Stimulated activated naive CD8-positive, alpha-beta T cell treated with anti-CD3 and anti-CD28 coated beads, Interleukin-15, Interleukin-2, amounts not matched to agents 100 U/mL and 50 U/mL, for 24 hours (primary cell): ENCODE measurements at regions not wholly inside any gene's neighbourhood (a gene's known extent, or its start where the extent isn't known, plus 50 kb on each side); places are given as distances from the start of the nearest gene placed in this dataset.
"Not testable (repeated sequence)": the region's sequence is repeated elsewhere in the genome, so short reads cannot be mapped to it uniquely, and the experiment has no call there.

Experiments used
- ATAC-seq: fragments of 150-1000 bp; cut with Tn5 transposase; one replicate; pipeline ENCODE4 v1.10.0; 2021
- DNase-seq: peaks from one replicate; pipeline ENCODE4 v3.0.0; 2021

DNA sequence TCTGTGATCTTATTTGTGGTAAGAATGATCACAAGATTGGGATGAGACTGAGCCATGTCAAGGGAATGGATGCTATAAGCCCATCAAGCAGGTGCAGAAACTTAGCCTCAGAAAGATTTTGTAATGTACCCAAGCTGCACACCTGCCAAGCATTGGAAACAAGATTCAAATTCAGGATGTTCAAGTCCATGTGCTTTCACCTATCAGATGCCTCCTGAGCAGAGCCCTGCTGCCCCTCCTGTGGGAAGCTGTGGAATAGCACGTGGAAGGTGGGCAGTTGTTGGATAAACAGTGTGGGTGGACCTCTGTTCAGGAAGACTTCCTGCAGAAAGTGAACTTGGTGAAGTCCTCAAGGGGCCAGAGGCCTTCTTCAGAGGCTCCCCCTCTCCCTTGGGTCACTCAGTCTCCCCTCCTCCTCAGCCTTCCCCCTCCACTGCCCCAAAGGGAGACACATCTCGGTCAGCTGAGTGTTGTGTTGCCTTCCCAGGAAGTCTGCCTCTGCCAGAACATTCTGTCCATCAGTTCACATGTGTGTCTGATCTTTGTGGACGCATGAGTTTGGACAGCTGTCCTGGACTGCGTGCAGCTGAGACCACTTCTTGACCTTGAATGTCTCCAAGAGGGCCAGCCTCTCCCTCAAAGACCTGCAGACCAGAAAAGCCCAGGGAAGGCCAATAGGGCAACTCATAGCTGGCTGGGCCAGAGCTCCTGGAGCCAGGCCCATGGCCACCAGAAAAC, 186.1 kb downstream of the INHBB start:
- no peak for ATAC-seq
- no peak for DNase-seq

- no peak for DNase-seq
- no peak for ATAC-seq
Measured at GRCh38 chr2:120533625-120534024, 187.7 kb downstream of the INHBB start.

GRCh38 chr2:120534457-120534856, 188.5 kb downstream of the INHBB start:
- ATAC-seq (no peak), DNase-seq (no peak)

GRCh38 chr2:120535081-120535480, 189.1 kb downstream of the INHBB start:
- ATAC-seq = no peak
- no peak for DNase-seq

GRCh38 chr2:120536141-120536540, 190.2 kb downstream of the INHBB start:
- ATAC-seq = no peak
- no peak for DNase-seq

DNA sequence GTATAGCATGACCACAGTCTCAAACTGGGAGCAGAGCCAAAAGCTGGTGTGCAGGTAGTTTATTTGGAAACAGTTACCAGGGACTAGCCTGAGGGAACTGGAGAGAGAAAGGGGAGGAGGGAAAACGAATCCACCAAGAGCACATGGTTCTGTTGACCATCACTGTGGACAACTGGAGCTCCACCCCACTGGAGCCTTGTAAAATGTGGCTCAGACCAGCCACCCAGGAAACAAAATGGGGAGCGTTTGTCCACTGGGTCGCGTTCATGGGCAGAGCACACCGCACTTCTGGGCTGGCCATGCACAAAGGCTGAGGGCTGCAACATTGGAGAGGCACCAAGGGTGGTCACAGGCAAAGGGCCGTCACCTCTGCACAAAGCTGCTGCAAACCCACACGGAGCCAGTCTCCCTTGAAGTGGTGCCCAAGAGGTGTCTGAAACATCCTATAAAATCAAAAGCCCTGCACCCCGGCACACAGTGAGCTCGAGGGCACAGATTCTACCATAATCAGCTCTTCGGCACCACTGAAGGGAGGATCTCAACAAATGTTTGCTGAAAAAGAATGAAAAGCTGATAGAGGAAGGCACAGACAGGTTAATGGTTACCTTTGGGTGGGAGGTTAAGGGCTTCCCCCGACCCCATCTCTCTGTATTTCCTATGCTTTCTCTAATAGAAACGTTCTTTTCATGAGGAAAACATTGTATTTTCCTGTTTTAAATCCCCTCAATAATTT, 192.9 kb downstream of the INHBB start:
- no peak for ATAC-seq
- DNase-seq = no peak

- DNase-seq (no peak), ATAC-seq (no peak)
Measured at GRCh38 chr2:120539424-120539936, 193.5 kb downstream of the INHBB start.

DNA sequence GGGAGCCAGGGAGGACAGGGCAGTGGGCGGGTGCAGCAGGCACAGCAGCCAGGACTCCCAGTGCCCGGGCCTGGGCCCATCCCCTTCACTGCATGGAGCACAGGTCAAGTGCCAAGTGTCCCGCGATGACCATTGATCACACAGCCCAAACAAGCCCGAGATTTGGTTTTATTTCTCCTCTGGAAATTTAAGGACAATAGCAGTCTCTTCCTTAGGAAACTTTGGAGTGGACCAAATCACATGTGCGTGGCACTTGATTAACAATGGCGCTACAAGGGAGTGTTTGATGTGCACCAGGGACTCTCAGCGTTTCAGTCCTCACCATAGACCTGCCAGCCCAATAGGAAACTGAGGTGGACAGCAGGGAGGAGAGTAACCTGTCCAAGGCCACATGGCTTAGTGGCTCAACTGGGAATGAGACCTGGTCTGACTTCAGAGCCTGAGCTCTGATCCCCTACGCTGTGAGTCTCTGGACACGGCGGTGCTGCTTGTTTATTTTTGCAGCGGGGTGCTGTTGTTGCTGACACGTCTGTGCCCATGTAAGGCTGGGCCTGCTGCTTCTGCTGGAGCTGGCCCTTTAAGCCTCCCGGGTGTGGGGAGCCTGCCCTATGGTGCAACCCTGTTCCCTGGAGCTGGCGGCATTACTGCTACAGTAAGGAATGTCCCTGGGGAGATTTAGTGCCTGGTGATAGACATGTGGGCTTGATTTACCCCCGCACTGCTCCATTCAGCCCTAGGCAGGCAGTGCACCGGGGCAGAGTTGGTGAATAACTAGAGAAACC, 194.2 kb downstream of the INHBB start:
- ATAC-seq = no peak
- no peak for DNase-seq

- DNase-seq = no peak
- no peak for ATAC-seq
Measured at GRCh38 chr2:120540719-120541552, 194.7 kb upstream of the GLI2 start.

DNA sequence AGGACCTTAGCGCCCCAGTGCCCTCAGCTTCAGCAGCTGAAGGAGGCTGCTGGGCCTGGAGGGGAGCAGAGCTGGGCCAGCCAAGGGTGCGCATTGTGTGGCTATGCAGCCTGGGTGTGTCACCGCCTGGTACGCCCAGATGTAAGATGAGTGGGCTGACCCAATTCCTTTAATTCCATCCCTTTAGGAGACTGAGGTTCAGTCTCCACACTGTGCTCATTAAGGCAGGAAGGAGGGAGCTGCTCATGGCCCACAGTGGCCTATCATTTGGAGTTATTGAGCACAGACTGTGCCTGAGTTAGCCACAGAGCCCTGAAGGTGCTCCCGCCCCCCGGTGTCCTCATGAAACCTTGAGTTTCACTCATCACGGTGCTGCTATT, 194.1 kb upstream of the GLI2 start:
- no peak for DNase-seq
- no peak for ATAC-seq

DNA sequence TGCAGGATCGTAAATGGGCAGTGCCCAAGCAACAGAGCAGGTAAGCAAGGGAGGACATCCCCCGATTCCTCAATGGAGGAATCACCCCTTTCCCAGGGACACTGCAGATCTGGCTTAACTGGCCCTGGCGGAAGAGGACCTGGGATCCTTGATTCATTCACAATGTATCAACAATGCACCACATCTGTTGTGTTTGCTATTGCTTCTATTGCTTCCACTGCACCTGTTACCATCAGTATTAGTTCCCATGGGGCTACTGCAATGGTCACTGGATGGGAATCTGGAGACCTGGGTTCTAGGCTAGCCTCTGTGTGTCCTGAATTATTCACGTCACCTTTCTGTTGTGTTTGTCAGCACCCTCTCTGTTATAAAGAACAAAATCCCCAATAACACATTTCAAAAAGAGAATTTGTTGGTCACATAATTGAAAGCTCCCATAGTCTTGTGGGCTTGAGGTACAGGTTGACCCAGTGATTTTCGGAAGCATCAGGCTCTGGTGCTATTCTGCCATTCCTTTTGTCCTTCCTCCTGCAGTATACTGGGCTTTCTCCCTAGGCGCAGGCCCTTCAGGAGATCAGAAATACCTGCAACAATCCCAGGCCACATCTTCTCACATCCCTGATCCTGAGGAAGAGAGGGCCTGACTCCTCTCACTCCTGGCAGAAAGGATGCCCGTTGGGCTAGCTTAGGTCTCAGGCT, 193.5 kb upstream of the GLI2 start:
- DNase-seq (no peak), ATAC-seq (no peak)

- no peak for ATAC-seq
- no peak for DNase-seq
Measured at GRCh38 chr2:120542911-120543527, 192.6 kb upstream of the GLI2 start.

DNA sequence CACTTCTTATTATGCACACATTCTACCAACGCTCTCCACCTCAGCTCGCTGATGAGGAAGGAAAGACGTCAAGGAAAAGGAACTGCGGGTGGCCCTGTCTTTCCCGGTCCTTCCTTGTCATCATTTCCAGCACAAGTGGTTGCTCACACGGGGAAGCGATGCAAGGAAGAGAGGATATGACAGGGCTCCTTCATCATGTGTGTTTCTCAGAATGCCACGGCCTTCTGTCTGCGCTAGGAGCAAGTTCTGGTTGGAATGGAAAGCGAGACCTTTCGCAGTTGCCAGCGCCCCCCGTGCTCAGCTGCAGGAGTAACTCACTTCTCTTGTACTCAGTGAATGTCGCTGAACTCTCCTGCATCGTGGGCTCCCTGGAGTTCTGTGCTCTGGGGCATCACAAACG, 191.8 kb upstream of the GLI2 start:
- DNase-seq (no peak), ATAC-seq (no peak)

DNA sequence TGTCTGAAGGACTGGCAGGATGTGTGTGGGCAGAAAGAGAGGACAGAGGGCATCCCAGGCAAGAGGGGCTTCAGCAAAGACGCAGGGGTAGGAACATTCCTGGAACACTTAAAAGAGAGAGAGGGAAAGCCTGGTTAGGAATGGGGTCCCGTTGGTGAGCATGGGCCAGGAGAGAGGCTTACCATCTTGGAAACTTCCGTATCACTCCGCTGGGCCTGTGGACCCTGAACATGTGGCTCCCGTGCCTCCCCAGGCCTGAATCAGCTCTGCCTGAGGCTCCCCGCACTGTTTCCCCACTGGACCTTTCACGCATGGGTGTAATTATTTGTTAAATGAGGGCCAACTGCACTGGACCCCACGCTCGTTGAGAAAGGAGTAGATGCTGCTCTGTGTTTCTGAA, 191.1 kb upstream of the GLI2 start:
- ATAC-seq (no peak), DNase-seq (no peak)

- DNase-seq, ATAC-seq: not testable (repeated sequence)
Measured at GRCh38 chr2:120545007-120545406, 190.7 kb upstream of the GLI2 start.

- no peak for ATAC-seq
- no peak for DNase-seq
Measured at GRCh38 chr2:120545521-120546047, 190.1 kb upstream of the GLI2 start.

GRCh38 chr2:120546048-120546864, 189.4 kb upstream of the GLI2 start:
- no peak for ATAC-seq
- no peak for DNase-seq

GRCh38 chr2:120546865-120547390, 188.7 kb upstream of the GLI2 start:
- ATAC-seq (no peak), DNase-seq (no peak)

GRCh38 chr2:120547662-120548061, 188.0 kb upstream of the GLI2 start:
- no peak for ATAC-seq
- no peak for DNase-seq
